Suprapubic skin (tissue), 3 donors: ENCODE measurements at regions not wholly inside any gene's neighbourhood (a gene's known extent, or its start where the extent isn't known, plus 50 kb on each side); places are given as distances from the start of the nearest gene placed in this dataset.

Source experiments
- CTCF ChIP-seq, 2 donors: fragments of 200-600 bp in 1 of 2; fragments of 450-650 bp in 1 of 2; sonication (generic) in 1 of 2; IDR thresholded peaks; one replicate each; pipeline ENCODE4 v1.5.1; 2016 to 2019; ENCODE audit warnings: antibody characterized with exemption in 2 of 2, mild to moderate bottlenecking in 1 of 2, moderate library complexity in 1 of 2
- POLR2A ChIP-seq, 2 donors: fragments of 450-650 bp; IDR thresholded peaks; one replicate each; pipeline ENCODE4 v1.6.1; 2017; ENCODE audit warnings: antibody characterized with exemption in 2 of 2, mild to moderate bottlenecking in 2 of 2, moderate library complexity in 2 of 2

GRCh38 chr1:96922181-96922580 lies 200.6 kb downstream of the PTBP2 start:
- TF ChIP-seq POLR2A (IDR thresholded peaks at IDR 0.05): no peak
- no peak for TF ChIP-seq CTCF (IDR thresholded peaks at IDR 0.05)
